GM21786 (cell line): ENCODE measurements at regions not wholly inside any gene's neighbourhood (a gene's known extent, or its start where the extent isn't known, plus 50 kb on each side); places are given as distances from the start of the nearest gene placed in this dataset.

Experiments used
- ATAC-seq: cut with Tn5 transposase; IDR thresholded peaks from one replicate; pipeline ENCODE4 v1.9.1; 2021; ENCODE audit not compliant: unreplicated experiment

- no peak for ATAC-seq
Observed at GRCh38 chr20:40494248-40494647, 194.8 kb downstream of the MAFB start.

GRCh38 chr20:40493549-40493948, 195.5 kb downstream of the MAFB start:
- ATAC-seq: no peak

GRCh38 chr20:40493071-40493470, 196.0 kb downstream of the MAFB start:
- ATAC-seq: no peak

- no peak for ATAC-seq
Observed at GRCh38 chr20:40491009-40491590, 197.9 kb downstream of the MAFB start.

GRCh38 chr20:40489886-40490285, 199.2 kb downstream of the MAFB start:
- ATAC-seq: no peak

- ATAC-seq: no peak
Observed at GRCh38 chr20:40488401-40488800, 200.6 kb downstream of the MAFB start.

- no peak for ATAC-seq
Observed at GRCh38 chr20:40486297-40486696, 202.7 kb downstream of the MAFB start.

- ATAC-seq: no peak
Observed at GRCh38 chr20:40481743-40482458, 207.1 kb downstream of the MAFB start.

GRCh38 chr20:40481337-40481736, 207.7 kb downstream of the MAFB start:
- ATAC-seq: no peak

- ATAC-seq: no peak
Observed at GRCh38 chr20:40477805-40478204, 211.2 kb downstream of the MAFB start.

GRCh38 chr20:40476461-40476860, 212.6 kb downstream of the MAFB start:
- no peak for ATAC-seq

- no peak for ATAC-seq
Observed at GRCh38 chr20:40472905-40473304, 216.1 kb downstream of the MAFB start.

- no peak for ATAC-seq
Observed at GRCh38 chr20:40471261-40471629, 217.8 kb downstream of the MAFB start.

GRCh38 chr20:40470445-40471260, 218.4 kb downstream of the MAFB start:
- no peak for ATAC-seq

GRCh38 chr20:40468759-40469158, 220.3 kb downstream of the MAFB start:
- no peak for ATAC-seq

GRCh38 chr20:40467703-40468411, 221.2 kb downstream of the MAFB start:
- no peak for ATAC-seq

GRCh38 chr20:40467067-40467466, 222.0 kb downstream of the MAFB start:
- ATAC-seq: no peak

- no peak for ATAC-seq
Observed at GRCh38 chr20:40464731-40465208, 224.3 kb downstream of the MAFB start.

GRCh38 chr20:40463171-40463570, 225.9 kb downstream of the MAFB start:
- no peak for ATAC-seq

- no peak for ATAC-seq
Observed at GRCh38 chr20:40462566-40462965, 226.5 kb downstream of the MAFB start.

GRCh38 chr20:40459299-40459698, 229.7 kb downstream of the MAFB start:
- no peak for ATAC-seq
